Right kidney (tissue), 1 donor: ENCODE measurements at regions not wholly inside any gene's neighbourhood (a gene's known extent, or its start where the extent isn't known, plus 50 kb on each side); places are given as distances from the start of the nearest gene placed in this dataset.

Experiments used
- DNase-seq: peaks from one replicate; pipeline ENCODE4 v3.0.0-alpha.2; 2016

DNA sequence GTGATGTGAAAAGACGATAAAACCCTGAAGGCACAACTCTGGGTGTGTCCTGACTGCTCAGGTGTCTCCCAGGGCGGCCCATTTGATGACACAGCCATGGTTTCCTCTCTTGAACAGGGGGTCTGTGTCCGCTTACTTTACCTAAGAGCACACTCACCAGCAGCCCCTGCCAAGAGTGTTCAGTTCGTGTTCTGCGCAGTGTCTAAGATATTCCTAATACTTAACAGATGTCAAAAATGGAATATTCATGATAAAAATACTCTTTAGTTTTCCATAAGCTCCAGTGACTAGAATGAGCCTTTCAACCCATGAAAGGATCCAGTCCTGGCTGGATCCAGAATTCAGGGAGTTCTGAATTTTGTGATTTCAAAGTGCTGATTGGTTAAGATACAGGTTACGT is 492.4 kb downstream of the TNS3 start:
- DNase-seq, result no peak

- no peak for DNase-seq
Measured at GRCh38 chr7:47089068-47089417, 492.9 kb downstream of the TNS3 start.

DNA sequence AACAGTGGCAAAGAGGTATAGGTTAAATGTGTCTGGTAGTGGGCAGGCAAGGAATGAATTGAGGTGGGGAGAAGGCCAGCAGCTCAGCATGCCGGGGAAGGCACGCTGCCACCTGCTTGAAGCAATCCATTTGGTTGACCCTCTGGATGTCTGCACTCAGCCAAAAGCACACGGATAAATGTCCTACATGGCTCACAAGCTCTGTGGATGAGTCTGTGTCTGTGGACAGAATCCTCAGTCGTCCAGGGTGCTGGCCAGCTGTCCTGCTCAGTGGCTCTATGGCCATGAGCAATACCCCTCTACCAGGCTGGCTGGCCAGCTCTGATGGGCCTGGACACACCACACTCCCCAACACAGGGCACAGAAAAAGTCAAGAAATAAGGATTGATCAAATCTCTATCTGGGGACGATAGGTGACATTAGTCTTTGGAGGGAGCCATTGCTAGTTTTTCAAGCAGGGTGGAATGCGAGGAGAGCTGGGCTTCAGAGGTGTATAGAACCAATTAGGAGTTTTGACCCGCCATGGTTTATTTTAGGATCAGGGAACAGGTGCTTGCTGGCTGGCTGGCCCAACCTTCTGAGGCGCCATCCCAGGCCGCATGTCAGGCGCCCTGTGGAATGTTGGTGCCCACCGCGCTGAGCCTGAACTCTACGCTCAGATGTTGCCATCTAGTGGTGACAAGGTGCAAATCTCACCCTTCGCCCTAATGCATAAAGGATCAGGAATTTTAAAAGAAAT is 493.4 kb downstream of the TNS3 start:
- peak; percentile 58 for DNase-seq

DNA sequence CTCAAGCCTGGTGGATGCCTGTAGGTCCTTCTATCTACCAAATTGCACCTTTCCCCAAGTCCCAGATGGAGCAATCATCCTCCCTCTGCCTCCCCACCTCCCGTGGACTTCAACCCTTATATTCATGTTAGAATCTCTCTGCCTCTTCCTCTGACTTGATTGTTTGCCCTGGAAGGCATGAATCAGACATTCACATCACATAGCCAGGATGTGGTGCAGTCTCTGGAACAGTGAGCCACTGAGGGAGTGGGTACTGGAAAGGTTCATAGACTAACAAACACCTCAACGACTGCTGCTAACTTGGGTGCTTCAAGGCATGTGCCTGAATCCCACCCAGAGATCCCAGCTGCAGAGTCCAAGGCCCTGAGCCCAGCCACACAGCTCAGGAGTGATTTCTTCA is 494.0 kb downstream of the TNS3 start:
- no peak for DNase-seq

- no peak for DNase-seq
Measured at GRCh38 chr7:47085491-47086275, 496.2 kb downstream of the TNS3 start.

GRCh38 chr7:47083476-47084250 is 498.2 kb downstream of the TNS3 start:
- no peak for DNase-seq

DNA sequence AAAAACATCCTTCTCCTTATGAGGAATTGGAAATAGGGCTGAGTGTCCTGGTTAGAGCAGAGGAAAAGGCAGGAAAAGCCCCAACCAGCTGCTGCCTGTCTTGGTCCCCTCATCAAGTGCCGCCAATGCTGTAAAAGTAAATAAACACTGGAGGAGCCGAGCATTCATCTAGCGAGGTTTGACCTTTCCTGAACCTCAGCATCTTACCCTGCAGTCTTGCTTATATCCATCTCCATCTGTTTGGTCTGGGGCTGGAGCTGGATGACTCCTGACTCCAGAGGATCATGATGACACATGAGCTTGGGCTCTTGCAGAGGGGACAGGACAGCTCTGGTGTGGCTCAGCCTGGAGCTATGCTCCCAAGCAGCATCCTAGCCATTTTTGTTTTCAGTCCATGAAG is 501.1 kb downstream of the TNS3 start:
- DNase-seq, result no peak

- no peak for DNase-seq
Measured at GRCh38 chr7:47078241-47078640, 503.7 kb downstream of the TNS3 start.

GRCh38 chr7:47074702-47075153 is 507.2 kb downstream of the TNS3 start:
- DNase-seq, result no peak

GRCh38 chr7:47073284-47073683 is 508.6 kb downstream of the TNS3 start:
- DNase-seq, result no peak

DNA sequence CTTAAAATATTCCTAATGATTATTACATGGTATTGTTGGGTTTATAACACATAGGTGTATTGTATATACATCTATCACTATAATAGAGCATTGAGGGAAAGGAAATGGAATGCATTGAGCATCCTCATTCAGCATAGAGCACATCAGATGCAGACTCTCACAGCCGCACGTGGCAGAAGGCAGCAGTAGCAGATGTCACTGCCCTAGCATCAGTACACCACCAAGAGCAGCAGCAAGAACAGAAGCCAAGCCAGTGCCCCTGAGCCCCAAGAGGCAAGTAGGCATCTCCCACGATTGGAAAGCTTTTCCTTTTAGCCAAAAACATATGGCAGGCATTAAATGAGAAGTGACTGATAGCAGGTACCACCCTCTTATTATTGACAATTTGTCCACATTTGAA is 510.0 kb downstream of the TNS3 start:
- no peak for DNase-seq

DNA sequence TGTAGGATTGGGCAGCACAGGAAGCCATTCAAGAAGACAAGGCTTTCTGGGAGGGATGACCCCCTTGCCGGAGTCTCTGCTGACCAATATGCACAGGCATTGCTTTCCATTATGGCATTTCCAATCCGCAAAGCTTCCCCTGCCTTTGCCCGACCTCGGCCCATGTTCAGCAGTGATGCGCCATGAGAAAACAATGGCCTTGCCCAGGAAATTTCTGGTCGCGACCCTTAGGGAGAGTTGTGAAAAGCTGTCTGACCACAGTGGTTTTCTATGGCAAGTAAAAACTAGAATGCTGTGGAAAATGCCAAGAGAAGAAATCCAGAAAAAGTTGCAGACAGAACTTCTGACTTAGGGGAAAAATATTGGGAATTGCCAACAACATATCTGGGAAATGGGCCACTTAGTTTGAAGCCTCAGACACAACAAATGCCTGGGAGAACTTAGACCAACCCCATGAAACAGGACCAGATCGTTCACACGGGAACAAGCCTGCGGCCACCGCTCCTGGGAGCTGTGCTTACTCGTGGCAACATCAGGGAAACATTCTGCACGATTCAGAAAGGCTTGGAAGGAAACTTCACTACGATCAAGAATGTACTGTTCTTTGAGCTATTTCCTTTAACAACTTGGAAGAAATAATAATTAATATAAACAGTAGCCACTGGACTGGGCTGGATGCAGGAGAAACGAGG is 512.4 kb downstream of the TNS3 start:
- DNase-seq, result no peak

DNA sequence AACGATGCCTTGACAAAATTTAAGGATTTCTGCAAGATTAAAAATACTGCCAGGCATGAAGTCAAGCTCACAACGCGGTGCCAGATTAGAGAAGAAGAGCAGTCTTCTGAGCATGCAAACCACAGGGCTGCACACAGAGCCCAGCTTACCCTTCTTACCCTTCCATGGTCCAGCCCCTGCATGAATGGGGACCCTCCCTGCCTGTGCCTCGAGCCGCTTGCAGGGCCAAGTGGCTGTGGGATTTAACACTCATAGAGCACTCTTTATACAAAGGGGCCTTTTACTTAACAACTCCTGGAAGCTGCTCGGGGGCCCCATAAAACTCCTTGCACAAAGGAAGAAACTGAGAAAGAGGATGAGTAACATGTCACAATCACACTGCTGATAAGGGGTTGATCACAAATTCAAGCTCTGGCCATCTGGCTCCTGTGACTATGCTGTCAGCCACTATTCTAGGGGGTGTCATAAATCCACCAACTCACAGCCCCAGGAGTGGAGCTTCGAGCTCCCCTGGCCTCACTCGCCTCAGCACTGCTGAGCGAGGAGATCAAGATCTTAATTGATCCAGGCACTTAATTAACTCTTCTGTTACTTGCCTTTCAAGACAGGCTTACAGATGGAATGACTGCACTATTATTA is 514.8 kb downstream of the TNS3 start:
- no peak for DNase-seq

DNA sequence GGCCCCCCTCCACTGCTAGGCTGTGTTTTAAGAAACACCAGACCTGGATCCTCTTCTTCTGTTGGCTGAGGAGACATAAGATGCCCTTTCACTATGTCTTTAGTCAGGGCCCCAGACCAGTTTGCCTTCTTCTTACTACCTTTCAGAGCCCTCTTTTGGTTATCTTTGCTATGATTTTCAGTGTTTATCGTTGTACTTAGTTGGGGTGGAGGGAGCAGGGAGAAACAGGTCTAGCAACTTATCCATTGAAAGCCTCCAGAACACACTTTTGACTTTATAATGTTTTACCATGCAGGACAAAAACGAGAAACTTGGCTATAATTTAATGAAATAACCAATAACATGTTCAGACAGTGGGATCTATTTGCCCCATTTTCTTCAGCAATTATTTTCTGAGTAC is 525.2 kb downstream of the TNS3 start:
- DNase-seq, result no peak

- DNase-seq, result peak; percentile 47
Measured at GRCh38 chr7:47052541-47053208, 529.2 kb downstream of the TNS3 start.

- DNase-seq, result no peak
Measured at GRCh38 chr7:47049234-47049774, 532.6 kb downstream of the TNS3 start.

- DNase-seq, result no peak
Measured at GRCh38 chr7:47047384-47047783, 534.5 kb downstream of the TNS3 start.

DNA sequence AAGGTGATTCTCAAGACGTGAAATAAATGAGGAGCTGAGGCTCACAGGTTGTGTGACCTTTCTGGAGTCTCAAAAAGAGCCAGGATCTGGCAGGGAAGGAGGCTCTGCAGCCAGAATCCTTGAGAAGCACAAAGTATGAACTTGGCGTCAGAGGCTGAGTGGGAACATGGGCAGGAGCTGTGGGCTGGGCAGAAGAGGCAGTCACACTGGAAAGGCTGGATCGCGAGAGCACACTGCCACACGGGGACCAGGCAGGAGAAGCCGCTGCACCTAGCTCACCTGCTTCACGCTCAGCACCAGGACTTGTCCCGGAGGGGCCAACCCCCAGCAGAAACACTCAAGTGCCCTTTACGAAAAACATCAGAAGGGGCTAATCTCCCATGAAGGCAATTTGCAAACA is 535.0 kb downstream of the TNS3 start:
- no peak for DNase-seq

GRCh38 chr7:47045207-47046051 is 536.5 kb downstream of the TNS3 start:
- no peak for DNase-seq

DNA sequence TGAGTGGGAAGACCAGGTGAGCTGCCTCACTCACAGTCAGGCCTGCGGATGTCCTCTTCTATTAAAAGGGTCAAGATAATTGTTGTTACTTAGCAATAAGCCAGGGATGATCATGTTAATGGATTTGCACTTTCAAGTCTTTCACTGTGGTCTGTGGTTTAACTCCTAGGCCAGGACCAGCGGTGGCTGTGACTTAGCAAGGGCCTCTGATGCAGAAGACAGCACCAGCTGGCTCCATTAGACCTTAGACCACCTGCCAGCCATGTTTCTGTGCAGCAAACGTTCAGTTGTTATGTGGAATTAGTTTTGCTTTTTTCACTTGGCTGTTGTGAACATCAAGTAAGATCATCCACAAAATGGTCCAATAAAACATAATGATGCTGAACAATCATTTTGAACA is 537.3 kb downstream of the TNS3 start:
- no peak for DNase-seq
